ENCODE measurements at regions not wholly inside any gene's neighbourhood (a gene's known extent, or its start where the extent isn't known, plus 50 kb on each side); places are given as distances from the start of the nearest gene placed in this dataset.

DNA sequence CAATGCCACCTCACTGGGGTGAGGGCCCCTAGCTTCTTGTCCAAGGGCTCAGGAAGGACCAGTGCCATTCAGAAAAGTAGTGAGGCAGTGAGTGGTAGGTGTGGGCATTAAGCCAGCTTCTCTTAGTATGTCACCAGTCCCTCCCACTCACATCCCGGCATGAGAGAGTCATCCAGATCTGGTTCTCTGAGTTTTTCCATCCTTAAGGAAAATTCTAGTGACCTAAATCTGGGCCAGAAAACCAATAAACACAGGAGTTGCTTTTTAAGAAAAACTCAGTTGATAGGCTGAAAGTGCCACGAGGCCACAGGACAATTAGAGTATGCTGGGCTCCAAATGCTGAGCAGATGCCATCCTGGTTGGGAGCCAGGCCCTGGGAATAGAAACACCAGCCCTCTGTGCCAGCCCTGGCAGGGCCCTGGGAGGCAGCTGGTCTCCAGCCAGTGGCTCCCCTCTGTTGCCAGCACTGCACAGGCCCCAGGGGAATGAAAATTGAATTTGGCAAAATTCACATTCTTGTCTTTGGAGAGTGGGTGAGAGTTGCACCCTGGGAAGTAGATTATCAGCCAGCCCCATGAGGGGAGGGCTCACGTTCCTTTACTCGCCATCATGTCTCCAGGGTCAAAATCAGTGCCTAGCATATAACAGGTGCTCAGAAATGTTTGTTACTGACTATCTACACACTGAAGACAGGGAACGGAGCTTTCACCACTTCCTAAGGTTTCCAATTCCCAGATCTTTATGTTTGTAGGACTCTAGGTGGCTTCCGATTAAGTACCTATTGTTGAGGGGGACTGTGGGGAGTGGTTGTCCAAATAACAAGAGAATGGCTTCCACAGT is 52.8 kb downstream of the FAM43A start:
- DNase-seq (ENCODE audit: low read depth in 2 of 2, low spot score in 1 of 2): no peak

- no peak for DNase-seq (ENCODE audit: low read depth in 2 of 2, low spot score in 1 of 2)
Measured at GRCh38 chr3:194739498-194740284, 54.0 kb downstream of the FAM43A start.

GRCh38 chr3:194740859-194741491 is 55.3 kb downstream of the FAM43A start:
- DNase-seq (ENCODE audit: low read depth in 2 of 2, low spot score in 1 of 2): no peak

- DNase-seq (ENCODE audit: low read depth in 2 of 2, low spot score in 1 of 2): no peak
Measured at GRCh38 chr3:194741916-194742315, 56.2 kb downstream of the FAM43A start.

DNA sequence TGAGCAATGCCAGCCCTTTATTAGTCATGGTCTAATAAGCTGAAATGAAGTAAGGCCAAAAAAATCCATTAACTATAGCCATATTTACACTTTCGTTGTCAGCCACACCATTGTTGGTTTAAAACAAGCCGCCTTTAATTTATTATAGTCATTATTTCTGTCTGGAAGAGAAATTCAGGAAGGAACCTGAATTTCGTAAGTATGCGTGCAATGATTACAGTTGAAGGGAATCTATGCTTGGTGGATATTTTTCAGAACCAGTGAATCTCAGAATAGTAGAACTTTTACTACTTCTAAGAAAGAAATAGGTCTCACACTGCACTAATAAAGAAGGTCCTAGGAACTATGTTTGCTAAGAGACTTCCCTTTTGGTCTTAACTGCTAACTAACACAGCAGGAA is 59.1 kb downstream of the FAM43A start:
- DNase-seq (ENCODE audit: low read depth in 2 of 2, low spot score in 1 of 2): no peak

- no peak for DNase-seq (ENCODE audit: low read depth in 2 of 2, low spot score in 1 of 2)
Measured at GRCh38 chr3:194745422-194746184, 59.9 kb downstream of the FAM43A start.

DNA sequence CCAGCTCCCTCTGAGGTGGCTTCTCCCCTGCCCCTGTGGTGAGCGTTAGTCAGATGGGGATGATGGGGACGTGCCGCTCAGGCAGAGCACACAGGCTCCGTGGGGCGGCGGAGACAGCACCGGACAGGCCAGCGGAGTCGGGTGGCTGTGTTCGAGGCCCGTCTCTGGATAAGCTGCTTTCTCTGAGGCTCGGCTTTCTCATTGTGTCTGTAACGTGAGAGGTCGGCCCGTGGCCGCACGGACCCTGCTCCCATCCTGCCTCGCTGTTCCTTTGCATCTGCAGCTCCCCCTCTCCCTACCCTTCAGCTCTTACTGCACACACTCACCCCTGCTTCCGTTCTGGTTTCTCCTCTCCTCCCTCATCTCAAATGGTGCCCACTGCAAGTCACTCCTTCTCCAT is 62.5 kb downstream of the FAM43A start:
- DNase-seq (ENCODE audit: low read depth in 2 of 2, low spot score in 1 of 2): no peak

DNA sequence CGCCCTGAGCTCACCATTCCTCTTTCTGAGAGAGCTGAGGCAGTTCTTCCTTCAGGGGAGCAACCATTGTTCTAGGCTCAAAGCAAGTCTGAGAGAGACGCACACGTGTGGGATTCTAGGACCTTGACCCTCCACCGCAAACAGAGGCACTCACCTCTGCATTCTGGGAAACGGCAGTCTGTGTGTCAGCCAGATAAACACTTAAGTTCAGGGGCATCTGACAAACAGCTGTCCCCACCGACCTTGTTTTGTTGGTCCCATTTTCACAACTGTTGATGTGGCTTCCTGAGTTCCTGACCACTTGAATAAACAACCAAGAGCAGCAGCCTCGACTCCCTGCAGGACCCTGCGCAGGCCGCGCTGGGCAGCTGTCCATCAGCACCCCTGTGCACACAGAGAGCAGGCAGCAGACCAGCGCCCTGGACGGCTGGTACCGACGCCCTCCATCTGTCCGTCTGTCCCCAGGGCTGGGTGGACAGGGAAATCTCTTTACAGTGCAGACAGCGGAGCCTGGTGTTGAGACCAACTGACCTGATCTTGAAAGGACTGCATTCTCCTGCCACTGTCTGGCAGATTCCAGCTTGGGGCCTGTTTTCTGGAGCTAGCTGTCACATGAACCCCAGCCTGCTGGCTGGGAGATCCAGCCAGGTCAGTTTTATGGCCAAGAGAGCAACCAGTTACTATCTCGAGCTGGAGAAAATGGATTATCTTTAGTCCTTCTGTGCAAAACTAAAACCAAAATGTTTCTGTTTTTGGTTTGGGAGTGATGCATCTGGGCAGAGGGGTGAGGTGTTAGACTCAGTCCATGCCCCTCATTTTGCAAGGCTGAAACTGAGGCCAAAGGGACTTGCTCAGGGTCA is 64.2 kb downstream of the FAM43A start:
- no peak for DNase-seq (ENCODE audit: low read depth in 2 of 2, low spot score in 1 of 2)

DNA sequence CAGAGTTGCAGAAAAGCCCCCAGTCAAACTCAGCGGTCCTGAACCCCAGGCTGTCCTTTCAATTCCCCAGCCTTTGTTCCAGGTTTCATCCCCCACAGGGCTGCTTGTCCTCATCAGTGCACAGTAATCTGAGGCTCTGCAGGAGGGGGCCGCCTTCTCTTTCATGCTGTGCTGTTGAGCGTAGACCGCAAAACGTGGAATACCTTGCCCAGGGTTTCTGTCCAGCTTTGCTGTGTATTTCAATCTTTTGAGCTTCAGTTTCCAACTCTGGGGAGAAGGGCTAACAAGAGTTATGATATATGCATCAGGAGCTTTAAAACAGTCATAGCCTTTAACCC is 64.8 kb downstream of the FAM43A start:
- no peak for DNase-seq (ENCODE audit: low read depth in 2 of 2, low spot score in 1 of 2)

DNA sequence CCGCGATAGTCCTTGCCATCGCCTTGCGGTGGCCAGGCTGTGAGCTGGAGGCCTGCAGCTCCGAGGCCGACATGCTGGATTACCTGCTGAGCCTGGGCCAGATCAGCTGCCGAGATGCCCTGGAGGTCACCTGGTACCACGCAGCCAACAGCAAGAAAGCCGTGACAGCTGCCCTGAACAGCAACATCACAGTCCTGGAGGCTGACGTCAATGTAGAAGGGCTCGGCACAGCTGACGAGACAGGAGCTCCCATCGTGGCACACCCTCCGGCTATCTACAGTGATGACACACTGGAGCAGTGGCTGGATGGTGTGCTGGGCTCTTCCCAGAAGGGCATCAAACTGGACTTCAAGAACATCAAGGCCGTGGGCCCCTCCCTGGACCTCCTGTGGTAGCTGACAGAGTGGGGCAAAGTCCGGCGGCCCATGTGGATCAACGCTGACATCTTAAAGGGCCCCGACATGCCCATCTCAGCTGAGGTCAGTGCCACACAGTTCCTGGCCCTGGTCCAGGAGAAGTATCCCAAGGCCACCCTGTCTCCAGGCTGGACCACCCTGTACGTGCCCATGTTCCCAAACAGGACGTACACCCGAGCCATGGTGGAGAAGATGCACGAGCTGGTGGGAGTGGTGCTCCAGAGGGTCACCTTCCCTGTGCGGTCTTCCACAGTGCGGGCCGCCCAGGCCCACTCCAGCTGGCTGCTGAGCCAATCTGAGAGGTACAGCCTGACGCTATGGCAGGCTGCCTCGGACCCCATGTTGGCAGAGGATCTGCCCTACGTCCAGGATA is 70.2 kb downstream of the FAM43A start:
- no peak for DNase-seq (ENCODE audit: low read depth in 2 of 2, low spot score in 1 of 2)

- no peak for DNase-seq (ENCODE audit: low read depth in 2 of 2, low spot score in 1 of 2)
Measured at GRCh38 chr3:194756460-194756779, 70.7 kb downstream of the FAM43A start.

- no peak for DNase-seq (ENCODE audit: low read depth in 2 of 2, low spot score in 1 of 2)
Measured at GRCh38 chr3:194756791-194757325, 71.2 kb downstream of the FAM43A start.

DNA sequence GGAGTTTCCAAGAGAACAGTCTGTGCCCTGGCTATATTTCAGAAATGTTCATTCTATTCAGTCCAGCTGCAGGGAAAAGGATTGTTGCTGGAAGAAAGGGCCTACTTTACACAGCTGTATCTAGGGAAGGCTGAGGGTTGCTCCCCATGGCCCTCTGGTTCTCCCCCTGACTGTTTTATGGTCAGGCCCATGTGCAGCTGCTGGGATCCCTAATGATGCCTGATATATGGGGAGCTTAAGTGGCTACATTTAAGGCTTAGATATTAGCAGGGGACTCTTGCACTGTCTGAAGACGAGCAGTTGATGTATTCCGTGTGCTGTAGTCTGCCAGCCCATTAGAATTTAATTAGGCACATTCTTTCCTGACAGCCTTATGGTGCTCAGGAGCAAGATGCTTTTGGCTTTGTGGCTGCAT is 72.0 kb downstream of the FAM43A start:
- no peak for DNase-seq (ENCODE audit: low read depth in 2 of 2, low spot score in 1 of 2)

GRCh38 chr3:194758716-194759115 is 73.0 kb downstream of the FAM43A start:
- DNase-seq (ENCODE audit: low read depth in 2 of 2, low spot score in 1 of 2): no peak

- no peak for DNase-seq (ENCODE audit: low read depth in 2 of 2, low spot score in 1 of 2)
Measured at GRCh38 chr3:194760494-194761137, 74.9 kb downstream of the FAM43A start.

- no peak for DNase-seq (ENCODE audit: low read depth in 2 of 2, low spot score in 1 of 2)
Measured at GRCh38 chr3:194761384-194761783, 75.7 kb downstream of the FAM43A start.

- DNase-seq (ENCODE audit: low read depth in 2 of 2, low spot score in 1 of 2): no peak
Measured at GRCh38 chr3:194766845-194767244, 81.2 kb downstream of the FAM43A start.

DNA sequence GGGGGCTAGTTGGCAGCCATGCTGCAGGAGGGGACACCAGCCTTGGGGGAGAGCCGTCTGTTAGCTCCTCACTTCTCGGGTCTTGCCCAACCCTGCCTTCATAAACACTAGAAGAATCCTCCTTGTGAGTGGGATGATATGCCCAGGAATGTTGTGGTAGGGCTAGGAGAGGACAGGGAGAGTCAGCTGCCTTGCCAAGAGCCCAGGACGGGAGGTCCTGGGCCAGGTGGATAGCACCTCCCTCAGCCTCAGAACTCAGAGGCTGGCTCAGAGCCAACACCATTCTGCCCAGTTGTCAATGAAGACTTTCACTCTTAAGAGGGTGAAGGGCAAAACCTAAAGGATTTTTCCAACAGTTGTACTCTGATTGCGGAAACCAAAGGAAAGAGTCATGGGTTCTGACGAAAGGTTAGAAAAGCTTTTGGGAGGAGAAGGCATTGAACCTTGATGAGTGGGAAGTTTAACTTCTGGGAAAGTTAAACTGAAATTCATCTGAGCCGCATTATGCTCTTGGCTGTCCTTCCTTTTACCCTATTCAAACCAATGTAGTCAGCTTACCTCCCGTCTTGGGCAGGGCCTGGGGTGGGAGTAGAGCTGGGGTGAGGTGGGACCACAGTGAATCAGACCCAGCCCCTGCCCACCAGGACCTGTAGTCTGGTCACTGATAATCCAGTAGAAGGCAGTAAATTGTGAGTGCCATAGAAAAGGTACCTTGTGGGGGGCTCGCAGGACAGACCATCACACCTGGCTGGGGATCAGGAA is 81.9 kb downstream of the FAM43A start:
- DNase-seq (ENCODE audit: low read depth in 2 of 2, low spot score in 1 of 2): no peak
